Natural killer cell (primary cell): ENCODE measurements at regions not wholly inside any gene's neighbourhood (a gene's known extent, or its start where the extent isn't known, plus 50 kb on each side); places are given as distances from the start of the nearest gene placed in this dataset.

ENCODE experiments used
- ATAC-seq, 3 donors: fragments of 150-1000 bp in 2 of 3; fragments of 200-7000 bp in 1 of 3; cut with Tn5 transposase; 1 replicate in 1 of 3; 2 replicates in 2 of 3; pipeline ENCODE4 v1.10.0; 2021; ENCODE audit warnings: mild to moderate bottlenecking in 2 of 3, moderate library complexity in 2 of 3
- DNase-seq, 2 donors: peaks; one replicate each; pipeline versions ENCODE4 v3.0.0 to v3.0.0-alpha.2; 2013 to 2021; ENCODE audit warnings: mixed read lengths in 1 of 2
- H3K27ac ChIP-seq: one replicate; pipeline ENCODE4 v1.5.1; 2013; ENCODE audit warnings: mild to moderate bottlenecking, low read length
- H3K27me3 ChIP-seq: one replicate; pipeline ENCODE4 v1.6.1; 2013; ENCODE audit warnings: low read length; ENCODE audit not compliant: control insufficient read depth, insufficient read depth
- H3K36me3 ChIP-seq: one replicate; pipeline ENCODE4 v1.6.1; 2013; ENCODE audit warnings: low read length; ENCODE audit not compliant: control insufficient read depth, insufficient read depth
- H3K4me1 ChIP-seq: one replicate; pipeline ENCODE4 v1.6.1; 2013; ENCODE audit warnings: low read length; ENCODE audit not compliant: control insufficient read depth, insufficient read depth
- H3K4me3 ChIP-seq: one replicate; pipeline ENCODE4 v1.5.1; 2013; ENCODE audit warnings: low read length
- H3K9me3 ChIP-seq: one replicate; pipeline ENCODE4 v1.6.1; 2013; ENCODE audit warnings: low read length; ENCODE audit not compliant: control insufficient read depth, insufficient read depth
- H3K27ac Mint-ChIP-seq, 2 donors: one replicate each; pipeline ENCODE4 v1.8.0; 2022; ENCODE audit warnings: mild to moderate bottlenecking in 2 of 2, mixed read lengths in 2 of 2, moderate library complexity in 1 of 2
- H3K27me3 Mint-ChIP-seq, 2 donors: one replicate each; pipeline ENCODE4 v1.8.0; 2022; ENCODE audit warnings: low read depth in 2 of 2, mixed read lengths in 2 of 2
- H3K36me3 Mint-ChIP-seq: one replicate; pipeline ENCODE4 v1.8.0; 2022; ENCODE audit warnings: mixed read lengths
- H3K4me1 Mint-ChIP-seq, 2 donors: one replicate each; pipeline ENCODE4 v1.8.0; 2022; ENCODE audit warnings: mixed read lengths in 2 of 2
- H3K4me3 Mint-ChIP-seq: one replicate; pipeline ENCODE4 v1.8.0; 2022; ENCODE audit warnings: mild to moderate bottlenecking, moderate library complexity, mixed read lengths
- H3K9me3 Mint-ChIP-seq, 2 donors: one replicate each; pipeline ENCODE4 v1.8.0; 2022; ENCODE audit warnings: mixed read lengths in 2 of 2
- WGBS: methylation state at CpG from one replicate; pipeline ENCODE4 v1.1.7; 2013; ENCODE audit warnings: missing lambda C conversion rate; ENCODE audit not compliant: insufficient coverage; 5-methylcytosine and 5-hydroxymethylcytosine counted together
- intact Hi-C: fragments of 100-400 bp; cut with micrococcal nuclease; formaldehyde crosslinking; loops from one replicate; pipeline ENCODE4 v1.14.2; 2022
- TF ChIP-seq, protein P1 (sequence below): fragments of 200-600 bp; IDR thresholded peaks from one replicate; pipeline ENCODE4 v1.8.0; 2022; ENCODE audit warnings: antibody characterized with exemption

DNA sequence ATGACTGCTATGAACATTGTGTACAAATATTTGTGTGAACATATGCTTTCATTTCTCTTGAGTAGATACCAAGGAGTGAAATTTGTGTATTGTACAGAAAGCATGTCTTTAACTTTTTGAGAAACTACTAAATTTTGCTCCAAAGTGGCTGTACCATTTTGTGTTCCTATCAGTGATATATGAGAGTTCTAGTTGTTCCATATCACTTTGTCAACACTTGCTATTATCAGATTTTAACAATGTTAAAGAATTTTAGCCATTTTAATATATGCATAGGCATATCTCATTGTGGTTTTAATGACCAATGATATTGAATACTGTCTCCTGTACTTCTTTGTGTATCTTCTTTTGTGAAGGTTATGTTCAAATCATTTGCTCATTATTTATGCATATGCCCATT is 142.9 kb upstream of the NR3C1 start:
- no peaks in the 10 kb centered on the region for H3K36me3 Mint-ChIP-seq
- Histone ChIP-seq H3K36me3 (no peaks in the 10 kb centered on the region), H3K4me3 (no peak overlapping the region), H3K4me1 (no peaks in the 10 kb centered on the region), H3K27me3 (no peaks in the 10 kb centered on the region), H3K9me3 (no peaks in the 10 kb centered on the region), H3K27ac (no peak overlapping the region)
- DNase-seq (no peak), ATAC-seq (no peak)
- peaks cover 0 to 3% of the 10 kb centered on the region in 2 donors for H3K27me3 Mint-ChIP-seq
- no peak overlapping the region for H3K27ac Mint-ChIP-seq
- TF ChIP-seq, protein P1, sequence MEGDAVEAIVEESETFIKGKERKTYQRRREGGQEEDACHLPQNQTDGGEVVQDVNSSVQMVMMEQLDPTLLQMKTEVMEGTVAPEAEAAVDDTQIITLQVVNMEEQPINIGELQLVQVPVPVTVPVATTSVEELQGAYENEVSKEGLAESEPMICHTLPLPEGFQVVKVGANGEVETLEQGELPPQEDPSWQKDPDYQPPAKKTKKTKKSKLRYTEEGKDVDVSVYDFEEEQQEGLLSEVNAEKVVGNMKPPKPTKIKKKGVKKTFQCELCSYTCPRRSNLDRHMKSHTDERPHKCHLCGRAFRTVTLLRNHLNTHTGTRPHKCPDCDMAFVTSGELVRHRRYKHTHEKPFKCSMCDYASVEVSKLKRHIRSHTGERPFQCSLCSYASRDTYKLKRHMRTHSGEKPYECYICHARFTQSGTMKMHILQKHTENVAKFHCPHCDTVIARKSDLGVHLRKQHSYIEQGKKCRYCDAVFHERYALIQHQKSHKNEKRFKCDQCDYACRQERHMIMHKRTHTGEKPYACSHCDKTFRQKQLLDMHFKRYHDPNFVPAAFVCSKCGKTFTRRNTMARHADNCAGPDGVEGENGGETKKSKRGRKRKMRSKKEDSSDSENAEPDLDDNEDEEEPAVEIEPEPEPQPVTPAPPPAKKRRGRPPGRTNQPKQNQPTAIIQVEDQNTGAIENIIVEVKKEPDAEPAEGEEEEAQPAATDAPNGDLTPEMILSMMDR, result no peak
- H3K9me3 Mint-ChIP-seq, result no peaks in the 10 kb centered on the region
- H3K4me1 Mint-ChIP-seq, result peaks cover 0 to 5% of the 10 kb centered on the region in 2 donors
- intact Hi-C loops, result no loop called here
- no peak overlapping the region for H3K4me3 Mint-ChIP-seq

DNA sequence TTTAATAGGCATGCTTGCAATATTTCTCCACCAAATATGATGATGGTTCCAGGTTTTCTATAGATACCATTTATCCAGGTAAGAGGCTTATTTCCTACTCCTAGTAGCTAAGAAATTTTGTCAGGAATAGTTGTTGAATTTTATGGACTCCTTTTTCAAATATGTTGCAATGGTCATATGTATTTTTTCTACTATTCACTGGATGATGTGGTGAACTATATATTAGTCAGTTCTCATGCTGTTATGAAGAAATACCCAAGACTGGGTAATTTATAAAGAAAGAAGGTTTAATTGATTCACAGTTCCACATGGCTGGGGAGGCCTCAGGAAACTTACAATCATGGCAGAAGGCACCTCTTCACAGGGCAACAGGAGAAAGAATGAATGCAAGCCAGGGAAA is 141.1 kb upstream of the NR3C1 start:
- H3K27ac Mint-ChIP-seq, result no peak overlapping the region
- H3K4me1 ChIP-seq, result no peaks in the 10 kb centered on the region
- no peak overlapping the region for H3K27ac ChIP-seq
- peaks cover 0 to 5% of the 10 kb centered on the region in 2 donors for H3K4me1 Mint-ChIP-seq
- intact Hi-C loops, result no loop called here
- no peak for ATAC-seq
- H3K36me3 Mint-ChIP-seq, result no peaks in the 10 kb centered on the region
- H3K27me3 Mint-ChIP-seq, result peaks cover 0 to 3% of the 10 kb centered on the region in 2 donors
- no peak for DNase-seq
- H3K9me3 ChIP-seq, result no peaks in the 10 kb centered on the region
- H3K4me3 ChIP-seq, result no peak overlapping the region
- H3K36me3 ChIP-seq, result no peaks in the 10 kb centered on the region
- TF ChIP-seq, protein P1, result no peak
- no peak overlapping the region for H3K4me3 Mint-ChIP-seq
- no peaks in the 10 kb centered on the region for H3K9me3 Mint-ChIP-seq
- no peaks in the 10 kb centered on the region for H3K27me3 ChIP-seq

DNA sequence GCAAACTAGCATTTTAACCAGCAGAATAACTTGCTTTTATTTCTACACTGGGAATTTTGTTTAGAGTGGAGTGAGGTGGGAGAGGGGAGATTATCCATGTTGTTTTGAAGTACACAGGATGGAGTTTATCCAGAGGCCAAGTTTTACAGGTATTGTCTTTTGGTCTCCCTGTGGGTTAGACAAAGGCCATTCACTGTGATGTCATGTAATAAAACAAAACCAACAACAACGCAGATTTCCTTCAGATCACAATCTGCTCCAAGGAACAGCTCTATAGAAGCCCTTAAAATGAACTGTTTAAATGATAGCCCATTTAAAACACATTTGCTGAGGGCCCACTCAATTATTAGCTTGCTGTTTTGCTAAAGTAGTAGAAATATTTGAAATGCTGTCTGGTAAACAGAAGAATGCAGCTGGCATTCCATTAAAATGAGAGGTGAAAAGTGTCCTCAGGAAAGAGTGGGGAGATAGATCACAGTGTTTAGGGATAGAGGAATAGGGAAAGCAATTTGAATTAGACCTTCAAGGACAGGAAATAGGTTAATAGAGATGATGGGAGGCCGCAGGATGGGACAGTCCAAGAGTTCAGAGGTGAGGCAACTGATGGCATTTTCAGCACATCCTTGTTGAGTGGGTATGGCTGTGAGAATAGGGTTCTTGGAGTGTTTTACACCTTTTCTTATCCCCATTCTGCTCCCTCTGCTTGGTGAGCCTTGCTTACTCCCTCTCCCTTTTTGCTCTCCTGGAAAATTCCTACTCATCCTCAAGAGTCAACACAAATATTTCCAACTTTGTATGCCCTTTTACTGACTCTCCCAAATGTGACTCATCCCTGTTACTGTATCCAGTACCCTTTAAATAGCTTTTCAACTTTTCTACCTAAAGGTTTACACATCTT is 140.1 kb upstream of the NR3C1 start:
- Mint-ChIP-seq H3K4me1 (peaks cover 0 to 5% of the 10 kb centered on the region in 2 donors), H3K27ac (no peak overlapping the region), H3K27me3 (peaks cover 0 to 3% of the 10 kb centered on the region in 2 donors), H3K36me3 (no peaks in the 10 kb centered on the region), H3K9me3 (no peaks in the 10 kb centered on the region), H3K4me3 (no peak overlapping the region)
- no peak for ATAC-seq
- Histone ChIP-seq H3K36me3 (no peaks in the 10 kb centered on the region), H3K4me1 (no peaks in the 10 kb centered on the region), H3K27me3 (no peaks in the 10 kb centered on the region), H3K9me3 (peaks cover 3% of the 10 kb centered on the region), H3K27ac (no peak overlapping the region), H3K4me3 (no peak overlapping the region)
- WGBS, result 92% methylated on average over 2 of the region's 2 CpGs
- TF ChIP-seq, protein P1, result no peak
- DNase-seq, result no peak
- intact Hi-C loops, result no loop called here

DNA sequence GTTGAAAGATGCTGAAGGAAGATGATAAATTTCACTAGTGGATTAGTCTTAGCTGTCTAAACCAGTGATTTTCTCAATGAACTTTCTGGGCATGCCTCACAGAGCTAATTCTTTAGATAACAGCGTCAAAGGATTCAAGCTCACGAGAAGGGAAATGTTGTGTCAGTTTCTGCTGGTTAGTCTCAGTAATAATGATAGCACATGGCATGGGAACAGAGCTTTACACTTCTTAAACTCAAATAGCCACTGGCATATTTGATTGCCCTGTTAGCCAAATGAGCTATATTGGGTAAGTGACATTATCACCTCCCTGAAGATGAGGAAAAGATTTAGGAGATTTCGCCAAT is 139.3 kb upstream of the NR3C1 start:
- H3K27ac ChIP-seq, result no peak overlapping the region
- Mint-ChIP-seq H3K36me3 (no peaks in the 10 kb centered on the region), H3K27me3 (peaks cover 0 to 3% of the 10 kb centered on the region in 2 donors), H3K9me3 (no peaks in the 10 kb centered on the region), H3K27ac (no peak overlapping the region), H3K4me1 (peaks cover 0 to 5% of the 10 kb centered on the region in 2 donors), H3K4me3 (no peak overlapping the region)
- DNase-seq (no peak), ATAC-seq (no peak)
- intact Hi-C loops, result no loop called here
- TF ChIP-seq, protein P1, result no peak
- whole genome bisulfite sequencing, result 96% methylated on average over 2 of the region's 3 CpGs
- no peaks in the 10 kb centered on the region for H3K36me3 ChIP-seq
- no peaks in the 10 kb centered on the region for H3K4me1 ChIP-seq
- no peaks in the 10 kb centered on the region for H3K27me3 ChIP-seq
- H3K9me3 ChIP-seq, result peaks cover 3% of the 10 kb centered on the region
- no peak overlapping the region for H3K4me3 ChIP-seq
